GM18909 (cell line): ENCODE measurements at regions not wholly inside any gene's neighbourhood (a gene's known extent, or its start where the extent isn't known, plus 50 kb on each side); places are given as distances from the start of the nearest gene placed in this dataset.
"Not testable (repeated sequence)": the region's sequence is repeated elsewhere in the genome, so short reads cannot be mapped to it uniquely, and the experiment has no call there.

Experiments
- ATAC-seq: cut with Tn5 transposase; IDR thresholded peaks from one replicate; pipeline ENCODE4 v1.9.1; 2021; ENCODE audit warnings: mild to moderate bottlenecking; ENCODE audit not compliant: unreplicated experiment, poor library complexity

GRCh38 chr9:36521148-36521547 is 51.5 kb upstream of the MELK start:
- ATAC-seq = no peak

GRCh38 chr9:36517131-36517530 is 55.6 kb upstream of the MELK start:
- no peak for ATAC-seq

- ATAC-seq = no peak
Observed at GRCh38 chr9:36504156-36504555, 68.5 kb upstream of the MELK start.

GRCh38 chr9:36503172-36504088 is 69.3 kb upstream of the MELK start:
- ATAC-seq = no peak

- no peak for ATAC-seq
Observed at GRCh38 chr9:36501727-36502126, 71.0 kb upstream of the MELK start.

GRCh38 chr9:36500931-36501330 is 71.8 kb upstream of the MELK start:
- not testable (repeated sequence) for ATAC-seq

- ATAC-seq = no peak
Observed at GRCh38 chr9:36499174-36499890, 73.4 kb upstream of the MELK start.

- not testable (repeated sequence) for ATAC-seq
Observed at GRCh38 chr9:36493564-36493963, 79.1 kb upstream of the MELK start.

GRCh38 chr9:36492865-36493264 is 79.8 kb upstream of the MELK start:
- ATAC-seq = no peak

- no peak for ATAC-seq
Observed at GRCh38 chr9:36489453-36489852, 83.2 kb upstream of the MELK start.

- ATAC-seq = no peak
Observed at GRCh38 chr9:36488389-36488756, 84.3 kb upstream of the MELK start.

- ATAC-seq = peak; percentile 88
Observed at GRCh38 chr9:36487482-36488388, 85.0 kb upstream of the MELK start.

GRCh38 chr9:36486933-36487481 is 85.7 kb upstream of the MELK start:
- peak; percentile 49 for ATAC-seq

- ATAC-seq = peak; percentile 3
Observed at GRCh38 chr9:36486329-36486932, 86.3 kb upstream of the MELK start.

- ATAC-seq = no peak
Observed at GRCh38 chr9:36485647-36486328, 85.7 kb upstream of the RNF38 start.

GRCh38 chr9:36484124-36484523 is 84.1 kb upstream of the RNF38 start:
- ATAC-seq = no peak

- ATAC-seq = no peak
Observed at GRCh38 chr9:36479101-36479500, 79.0 kb upstream of the RNF38 start.

- no peak for ATAC-seq
Observed at GRCh38 chr9:36471359-36471758, 71.3 kb upstream of the RNF38 start.

GRCh38 chr9:36470643-36471290 is 70.7 kb upstream of the RNF38 start:
- ATAC-seq = peak; percentile 95
